ENCODE measurements at regions not wholly inside any gene's neighbourhood (a gene's known extent, or its start where the extent isn't known, plus 50 kb on each side); places are given as distances from the start of the nearest gene placed in this dataset.

- TF ChIP-seq CEBPZ (IDR thresholded peaks at IDR 0.05; ENCODE audit: low read depth, low read length) (no peak), HSF1 (IDR thresholded peaks at IDR 0.05; ENCODE audit: low read depth, low read length) (no peak), TAF1 (IDR thresholded peaks at IDR 0.05; ENCODE audit: borderline replicate concordance, low read depth, low read length) (no peak), MAX (IDR thresholded peaks at IDR 0.05; ENCODE audit: low read depth, low read length) (no peak), CBX5 (IDR thresholded peaks at IDR 0.05; ENCODE audit: low read depth) (no peak)
Measured at GRCh38 chr1:29574871-29575270, 338.5 kb downstream of the PTPRU start (continued).

GRCh38 chr1:29569971-29570634, 333.8 kb downstream of the PTPRU start:
- ChIA-PET SMC1A (ENCODE audit: uncharacterized antibody, unreplicated experiment) (no interaction called here), RAD21 (ENCODE audit: unreplicated experiment) (no interaction called here), CTCF (no interaction called here), POLR2A (no interaction called here)
- Histone ChIP-seq H3K27me3 (replicated peaks in 1 of 2; ENCODE audit: control insufficient read depth in 2 of 2, insufficient read depth in 2 of 2, low read length in 1 of 2) (no peaks in the 10 kb centered on the region; a peak in 1 of 4 replicates), H3K4me1 (ENCODE audit: control insufficient read depth, insufficient read depth, low read length) (no peaks in the 10 kb centered on the region), H3K36me3 (ENCODE audit: control insufficient read depth in 2 of 2, insufficient read depth in 2 of 2, low read length in 1 of 2) (no peaks in the 10 kb centered on the region), H3K9ac (ENCODE audit: control insufficient read depth, insufficient read depth, low read length) (no peak overlapping the region), H3K79me2 (ENCODE audit: control insufficient read depth, insufficient read depth, low read length) (no peaks in the 10 kb centered on the region), H4K20me1 (ENCODE audit: control insufficient read depth, insufficient read depth) (no peaks in the 10 kb centered on the region), H3K4me3 (no peak overlapping the region), H3K9me3 (replicated peaks; ENCODE audit: control insufficient read depth, insufficient read depth, low read length) (no peaks in the 10 kb centered on the region), H3K27ac (ENCODE audit: control insufficient read depth, insufficient read depth) (no peak overlapping the region), H2AFZ (ENCODE audit: control insufficient read depth, low read depth, low read length) (no peak overlapping the region), H3K4me2 (ENCODE audit: control insufficient read depth, insufficient read depth) (no peak overlapping the region)
- in situ Hi-C loops (cut with MboI) (no loop called here), intact Hi-C loops (cut with micrococcal nuclease; ENCODE audit: unreplicated experiment) (no loop called here)
- 22% methylated on average over 5 of the region's 5 CpGs for WGBS (ENCODE audit: insufficient coverage, insufficient replicate concordance, low lambda C conversion rate, missing lambda C conversion rate)
- BruUV-seq (replicated peaks): no TSS peak
- no peak for FAIRE-seq
- ATAC-seq: no peak
- TF ChIP-seq BCL3 (IDR thresholded peaks at IDR 0.05; ENCODE audit: borderline replicate concordance, insufficient read depth, low read depth, low read length, poor library complexity, severe bottlenecking): peak; percentile 78
- TF ChIP-seq STAT3 (IDR thresholded peaks at IDR 0.05; ENCODE audit: low read depth, low read length): no peak
- no peak for DNase-seq (ENCODE audit: low read depth, low spot score)
